PC-3 (cell line): ENCODE measurements at regions not wholly inside any gene's neighbourhood (a gene's known extent, or its start where the extent isn't known, plus 50 kb on each side); places are given as distances from the start of the nearest gene placed in this dataset.

ENCODE experiments used
- ATAC-seq: fragments of 200-7000 bp; cut with Tn5 transposase; 2 replicates; pipeline ENCODE4 v1.9.1; 2020; ENCODE audit warnings: mild to moderate bottlenecking, moderate library complexity
- BruUV-seq: library from RNA; stranded (reverse); fragments of 400-500 nt; replicated peaks from 2 replicates; lab custom pipeline; 2021; lab: Mats Ljungman, UMichigan
- CTCF ChIA-PET: fragments of 300-600 bp; sonication (Branson Sonifier 250); formaldehyde crosslinking; loops from one replicate; lab custom pipeline; 2022; ENCODE audit warnings: antibody characterized with exemption; lab: Charles Lee
- POLR2A ChIA-PET: fragments of 300-600 bp; sonication (Branson Sonifier 250); formaldehyde crosslinking; loops from one replicate; lab custom pipeline; 2022; ENCODE audit warnings: antibody characterized with exemption; ENCODE audit not compliant: unreplicated experiment; lab: Charles Lee
- DNase-seq: peaks from one replicate; pipeline ENCODE4 v3.0.0-alpha.2; 2015
- H2AFZ ChIP-seq: fragments of 300-600 bp; sonication (generic); 2 replicates; pipeline ENCODE4 v1.6.0; 2016; ENCODE audit warnings: antibody characterized with exemption, low read length
- H3F3A ChIP-seq: fragments of 300-600 bp; sonication (generic); one replicate; pipeline ENCODE4 v1.6.0; 2017; ENCODE audit warnings: antibody characterized with exemption, low read length, control low read depth, mild to moderate bottlenecking; ENCODE audit not compliant: unreplicated experiment
- H3K27ac ChIP-seq: fragments of 300-600 bp; sonication (generic); 2 replicates; pipeline ENCODE4 v1.5.1; 2016; ENCODE audit warnings: mild to moderate bottlenecking, low read length
- H3K27me3 ChIP-seq: fragments of 300-600 bp; sonication (generic); 2 replicates; pipeline ENCODE4 v1.6.1; 2016; ENCODE audit warnings: low read length, mixed read lengths
- H3K36me3 ChIP-seq: fragments of 300-600 bp; sonication (generic); 2 replicates; pipeline ENCODE4 v1.6.1; 2016; ENCODE audit warnings: low read depth, mixed run types, low read length, mixed read lengths
- H3K4me1 ChIP-seq: fragments of 300-600 bp; sonication (generic); 2 replicates; pipeline ENCODE4 v1.5.1; 2016; ENCODE audit warnings: low read length; ENCODE audit not compliant: insufficient read depth
- H3K4me2 ChIP-seq: fragments of 300-600 bp; sonication (generic); 2 replicates; pipeline ENCODE4 v1.6.0; 2016; ENCODE audit warnings: low read length
- H3K4me3 ChIP-seq: fragments of 300-600 bp; sonication (generic); 2 replicates; pipeline ENCODE4 v1.5.1; 2016; ENCODE audit warnings: mild to moderate bottlenecking, low read length, mixed read lengths
- H3K79me2 ChIP-seq: fragments of 300-600 bp; sonication (generic); 2 replicates; pipeline ENCODE4 v1.6.1; 2017; ENCODE audit warnings: low read length, mixed read lengths
- H3K9ac ChIP-seq: fragments of 300-600 bp; sonication (generic); 2 replicates; pipeline ENCODE4 v1.6.0; 2016; ENCODE audit warnings: mild to moderate bottlenecking, low read length
- H3K9me2 ChIP-seq: fragments of 300-600 bp; sonication (generic); replicated peaks from 2 replicates; pipeline ENCODE4 v1.6.1; 2016; ENCODE audit warnings: mixed run types, low read length, mixed read lengths
- H3K9me3 ChIP-seq: fragments of 300-600 bp; sonication (generic); 2 replicates; pipeline ENCODE4 v1.6.1; 2016; ENCODE audit warnings: low read length, mixed read lengths
- H4K20me1 ChIP-seq: fragments of 300-600 bp; sonication (generic); 2 replicates; pipeline ENCODE4 v1.6.1; 2016; ENCODE audit warnings: low read length, mixed read lengths
- CTCF ChIP-seq: fragments of 300-600 bp; sonication (generic); conservative IDR thresholded peaks from 2 replicates; pipeline ENCODE4 v1.5.1; 2017; ENCODE audit warnings: antibody characterized with exemption, low read depth, mild to moderate bottlenecking, low read length
- EZH2 ChIP-seq: fragments of 300-600 bp; sonication (generic); IDR thresholded peaks from one replicate; pipeline ENCODE4 v1.6.1; 2017; ENCODE audit warnings: antibody characterized with exemption, mild to moderate bottlenecking, low read length; ENCODE audit not compliant: unreplicated experiment
- EZH2phosphoT487 ChIP-seq: fragments of 300-600 bp; sonication (generic); IDR thresholded peaks from 2 replicates; pipeline ENCODE4 v1.6.1; 2018; ENCODE audit warnings: mild to moderate bottlenecking, antibody characterized with exemption, low read length, borderline replicate concordance
- intact Hi-C: fragments of 100-400 bp; cut with micrococcal nuclease; formaldehyde crosslinking; loops from 2 replicates; pipeline ENCODE4 v1.9.0; 2023

- POLR2A ChIA-PET, result no interaction called here
- Histone ChIP-seq H3K27ac (no peak overlapping the region), H3K4me2 (no peak overlapping the region), H3K9ac (no peak overlapping the region), H3K4me3 (no peak overlapping the region), H3K9me3 (no peaks in the 10 kb centered on the region), H3K79me2 (no peaks in the 10 kb centered on the region), H4K20me1 (no peaks in the 10 kb centered on the region), H3K9me2 (no peaks in the 10 kb centered on the region), H3F3A (no peaks in the 10 kb centered on the region), H3K4me1 (no peaks in the 10 kb centered on the region), H2AFZ (no peak overlapping the region), H3K36me3 (no peaks in the 10 kb centered on the region), H3K27me3 (no peaks in the 10 kb centered on the region)
- CTCF ChIA-PET, result no interaction called here
- intact Hi-C loops, result no loop called here
- ATAC-seq (no peak), DNase-seq (no peak)
- TF ChIP-seq EZH2 (no peak), EZH2phosphoT487 (no peak), CTCF (no peak)
- BruUV-seq, result no TSS peak
These were observed 198.9 kb upstream of the SOX11 start for GRCh38 chr2:5493256-5493655.

DNA sequence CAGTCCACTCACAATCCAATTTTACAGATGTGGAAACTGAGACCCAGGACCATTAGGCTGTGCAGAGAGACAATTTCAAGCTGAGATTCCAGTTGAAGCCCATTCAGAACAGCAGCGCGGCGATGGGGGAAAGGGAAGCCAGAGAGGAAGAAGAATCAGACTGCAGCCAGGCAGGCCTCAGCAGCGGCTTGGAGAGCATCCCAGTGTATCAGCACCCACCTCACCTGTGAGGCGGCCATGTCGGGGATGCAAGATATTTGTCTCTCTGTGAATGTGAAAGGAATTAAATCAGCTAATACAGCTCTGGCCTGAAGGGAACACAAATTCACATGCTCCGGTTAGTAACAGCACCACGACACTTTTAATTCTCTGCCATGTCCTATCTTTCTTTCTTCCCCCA, 198.0 kb upstream of the SOX11 start:
- Histone ChIP-seq H3K27ac (no peak overlapping the region), H3K9me2 (no peaks in the 10 kb centered on the region), H3K79me2 (no peaks in the 10 kb centered on the region), H3K4me3 (no peak overlapping the region), H3K36me3 (no peaks in the 10 kb centered on the region), H3K9ac (no peak overlapping the region), H3K27me3 (no peaks in the 10 kb centered on the region), H2AFZ (no peak overlapping the region), H4K20me1 (no peaks in the 10 kb centered on the region), H3F3A (no peaks in the 10 kb centered on the region), H3K4me2 (no peak overlapping the region), H3K9me3 (no peaks in the 10 kb centered on the region), H3K4me1 (no peaks in the 10 kb centered on the region)
- TF ChIP-seq EZH2 (no peak), CTCF (no peak), EZH2phosphoT487 (no peak)
- no TSS peak for BruUV-seq
- intact Hi-C loops, result no loop called here
- ChIA-PET CTCF (no interaction called here), POLR2A (no interaction called here)
- no peak for ATAC-seq
- DNase-seq, result no peak

DNA sequence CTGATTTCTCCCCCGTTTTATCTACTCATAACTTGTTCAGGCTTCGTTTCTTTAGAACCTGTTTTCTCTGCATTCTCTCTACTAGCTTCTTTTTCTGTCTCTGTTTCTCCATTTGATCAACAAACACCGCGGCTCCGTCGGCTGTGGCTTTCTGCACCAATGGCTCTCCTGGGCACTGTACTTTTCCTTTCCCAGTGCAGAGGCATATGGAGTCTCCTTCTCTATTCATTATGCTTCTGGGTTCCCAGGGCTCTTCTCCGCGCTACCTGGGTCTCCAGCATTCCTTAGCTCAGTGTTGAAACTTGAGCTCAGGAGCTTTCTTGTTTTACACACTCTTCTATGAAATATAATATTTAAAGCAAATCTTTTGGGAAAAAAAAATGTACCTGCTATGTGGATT, 196.6 kb upstream of the SOX11 start:
- ATAC-seq, result no peak
- no peaks in the 10 kb centered on the region for H4K20me1 ChIP-seq

More for the DNA sequence above, 196.6 kb upstream of the SOX11 start:
- H3K4me1 ChIP-seq, result no peaks in the 10 kb centered on the region
- BruUV-seq, result no TSS peak
- no peak overlapping the region for H3K9ac ChIP-seq
- H3K27me3 ChIP-seq, result no peaks in the 10 kb centered on the region
- ChIA-PET POLR2A (no interaction called here), CTCF (no interaction called here)
- H3K4me2 ChIP-seq, result no peak overlapping the region
- no peaks in the 10 kb centered on the region for H3K79me2 ChIP-seq
- intact Hi-C loops, result no loop called here
- DNase-seq, result no peak
- no peaks in the 10 kb centered on the region for H3F3A ChIP-seq
- no peak overlapping the region for H2AFZ ChIP-seq
- H3K9me3 ChIP-seq, result no peaks in the 10 kb centered on the region
- H3K4me3 ChIP-seq, result no peak overlapping the region
- no peak overlapping the region for H3K27ac ChIP-seq
- no peaks in the 10 kb centered on the region for H3K9me2 ChIP-seq
- TF ChIP-seq EZH2 (no peak), EZH2phosphoT487 (no peak), CTCF (no peak)
- no peaks in the 10 kb centered on the region for H3K36me3 ChIP-seq
